PFSK-1 (cell line): ENCODE measurements at regions not wholly inside any gene's neighbourhood (a gene's known extent, or its start where the extent isn't known, plus 50 kb on each side); places are given as distances from the start of the nearest gene placed in this dataset.

Experiments
- FOXP2 ChIP-seq: optimal IDR thresholded peaks from 2 replicates; pipeline ENCODE3; 2011; ENCODE audit warnings: borderline replicate concordance, control low read depth, inconsistent platforms; ENCODE audit not compliant: insufficient read depth; ENCODE audit errors: extremely low read length, extremely low read depth
- POLR2AphosphoS5 ChIP-seq: IDR thresholded peaks from 2 replicates; pipeline ENCODE4 v1.6.1; 2012; ENCODE audit warnings: low read depth, mild to moderate bottlenecking, control low read depth, low read length, moderate library complexity
- REST ChIP-seq, 2 experiments: IDR thresholded peaks; 2 replicates each; pipeline versions ENCODE4 v1.6.1 to v1.8.0; 2011 to 2012; ENCODE audit warnings: low read depth in 2 of 2, low read length in 2 of 2, control low read depth in 1 of 2, inconsistent platforms in 1 of 2, mild to moderate bottlenecking in 1 of 2, moderate library complexity in 1 of 2; ENCODE audit not compliant: insufficient read depth in 1 of 2
- SIN3A ChIP-seq: IDR thresholded peaks from 2 replicates; pipeline ENCODE4 v1.6.1; 2012; ENCODE audit warnings: mild to moderate bottlenecking, low read length, moderate library complexity, borderline replicate concordance; ENCODE audit not compliant: insufficient read depth
- TAF1 ChIP-seq: IDR thresholded peaks from 2 replicates; pipeline ENCODE4 v1.6.1; 2012; ENCODE audit warnings: low read length, control low read depth, borderline replicate concordance; ENCODE audit not compliant: insufficient read depth

GRCh38 chr6:105746509-105746908 is 339.6 kb upstream of the PRDM1 start:
- TF ChIP-seq TAF1: no peak
- no peak for TF ChIP-seq REST (IDR thresholded peaks at IDR 0.05; ENCODE audit: insufficient read depth in 1 of 2, low read depth in 2 of 2, low read length in 2 of 2)
- TF ChIP-seq POLR2AphosphoS5: no peak
- no peak for TF ChIP-seq FOXP2
- no peak for TF ChIP-seq SIN3A

GRCh38 chr6:105746130-105746505 is 340.0 kb upstream of the PRDM1 start:
- TF ChIP-seq REST (IDR thresholded peaks at IDR 0.05; ENCODE audit: insufficient read depth in 1 of 2, low read depth in 2 of 2, low read length in 2 of 2): no peak

- no peak for TF ChIP-seq FOXP2
- TF ChIP-seq REST (IDR thresholded peaks at IDR 0.05; ENCODE audit: insufficient read depth in 1 of 2, low read depth in 2 of 2, low read length in 2 of 2): no peak
- no peak for TF ChIP-seq POLR2AphosphoS5
- no peak for TF ChIP-seq SIN3A
- TF ChIP-seq TAF1: no peak
Measured at GRCh38 chr6:105745464-105746129, 340.5 kb upstream of the PRDM1 start.

GRCh38 chr6:105744815-105745214 is 341.3 kb upstream of the PRDM1 start:
- no peak for TF ChIP-seq REST (IDR thresholded peaks at IDR 0.05; ENCODE audit: insufficient read depth in 1 of 2, low read depth in 2 of 2, low read length in 2 of 2)

GRCh38 chr6:105740946-105741645 is 338.2 kb upstream of the PREP start:
- TF ChIP-seq SIN3A (no peak), REST (IDR thresholded peaks at IDR 0.05; ENCODE audit: insufficient read depth in 1 of 2, low read depth in 2 of 2, low read length in 2 of 2) (no peak), TAF1 (no peak), FOXP2 (no peak), POLR2AphosphoS5 (no peak)
